B cell (primary cell): ENCODE measurements at regions not wholly inside any gene's neighbourhood (a gene's known extent, or its start where the extent isn't known, plus 50 kb on each side); places are given as distances from the start of the nearest gene placed in this dataset.

ENCODE experiments used
- ATAC-seq: fragments of 200-7000 bp; cut with Tn5 transposase; one replicate; pipeline ENCODE4 v1.10.0; 2021; ENCODE audit warnings: low read depth, mild to moderate bottlenecking, moderate number of reproducible peaks, moderate library complexity
- CTCF ChIA-PET: fragments of 350-600 bp; sonication (Branson Sonifier 250); formaldehyde crosslinking; loops from one replicate; lab custom pipeline; 2021; ENCODE audit warnings: antibody characterized with exemption, inconsistent platforms; lab: Charles Lee
- POLR2A ChIA-PET: fragments of 350-600 bp; sonication (Branson Sonifier 250); formaldehyde crosslinking; loops from one replicate; lab custom pipeline; 2021; ENCODE audit warnings: antibody characterized with exemption; lab: Charles Lee
- DNase-seq: peaks from one replicate; pipeline ENCODE4 v3.0.0; 2013
- H2AFZ ChIP-seq: 2 replicates; pipeline ENCODE4 v1.6.1; 2012; ENCODE audit warnings: mild to moderate bottlenecking, low read depth, low read length; ENCODE audit not compliant: insufficient read depth, poor library complexity, severe bottlenecking
- H3K27ac ChIP-seq, 2 donors: 1 replicate in 1 of 2; 2 replicates in 1 of 2; pipeline ENCODE4 v1.5.1; 2012 to 2013; ENCODE audit warnings: low read length in 2 of 2, mild to moderate bottlenecking in 2 of 2, moderate library complexity in 1 of 2
- H3K27me3 ChIP-seq, 4 experiments: fragments of 200-600 bp in 1 of 4; sonication (generic) in 1 of 4; replicated peaks in 1 of 4; 1 replicate in 2 of 4; 2 replicates in 2 of 4; pipeline versions ENCODE4 v1.6.1 to v1.7.0; 2013 to 2016; ENCODE audit warnings: low read length in 3 of 4, mild to moderate bottlenecking in 2 of 4, mixed read lengths in 1 of 4, moderate library complexity in 1 of 4; ENCODE audit not compliant: insufficient read depth in 4 of 4, control insufficient read depth in 3 of 4; ENCODE audit errors: control extremely low read depth in 1 of 4
- H3K36me3 ChIP-seq, 2 experiments: replicated peaks in 1 of 2; 1 replicate in 1 of 2; 2 replicates in 1 of 2; pipeline versions ENCODE4 v1.6.1 to v1.7.1; 2013; ENCODE audit warnings: low read length in 1 of 2; ENCODE audit not compliant: insufficient read depth in 2 of 2, control insufficient read depth in 1 of 2; ENCODE audit errors: control extremely low read depth in 1 of 2, extremely low read depth in 1 of 2
- H3K4me1 ChIP-seq, 2 donors: fragments of 200-600 bp in 1 of 2; sonication (generic) in 1 of 2; 1 replicate in 1 of 2; 2 replicates in 1 of 2; pipeline versions ENCODE4 v1.5.1 to v1.6.1; 2013 to 2017; ENCODE audit warnings: low read length in 2 of 2; ENCODE audit not compliant: control insufficient read depth in 2 of 2, insufficient read depth in 2 of 2
- H3K4me2 ChIP-seq: replicated peaks from 2 replicates; pipeline ENCODE3; 2012; ENCODE audit warnings: mild to moderate bottlenecking, low read depth, low read length; ENCODE audit not compliant: poor library complexity, severe bottlenecking
- H3K4me3 ChIP-seq, 5 experiments: fragments of 200-600 bp in 1 of 5; sonication (generic) in 1 of 5; 1 replicate in 3 of 5; 2 replicates in 2 of 5; pipeline versions ENCODE4 v1.5.1 to v1.7.0; 2011 to 2016; ENCODE audit warnings: low read length in 4 of 5, mild to moderate bottlenecking in 4 of 5, low read depth in 2 of 5, control low read depth in 1 of 5, moderate library complexity in 1 of 5; ENCODE audit not compliant: insufficient read depth in 1 of 5; ENCODE audit errors: control extremely low read depth in 1 of 5, extremely low read depth in 1 of 5
- H3K79me2 ChIP-seq: fragments of 200-600 bp; sonication (generic); one replicate; pipeline ENCODE4 v1.6.0; 2016; ENCODE audit warnings: low read length; ENCODE audit not compliant: control insufficient read depth, insufficient read depth
- H3K9ac ChIP-seq: fragments of 200-600 bp; sonication (generic); 2 replicates; pipeline ENCODE4 v1.6.1; 2017; ENCODE audit warnings: mild to moderate bottlenecking, low read length, moderate library complexity
- H3K9me3 ChIP-seq, 3 donors: one replicate each; pipeline versions ENCODE4 v1.6.1 to v1.7.1; 2013; ENCODE audit warnings: low read length in 2 of 3; ENCODE audit not compliant: control insufficient read depth in 2 of 3, insufficient read depth in 1 of 3; ENCODE audit errors: control extremely low read depth in 1 of 3
- H4K20me1 ChIP-seq: 2 replicates; pipeline ENCODE4 v1.6.0; 2012; ENCODE audit warnings: mild to moderate bottlenecking, low read length; ENCODE audit not compliant: insufficient read depth, control insufficient read depth, poor library complexity, severe bottlenecking
- H3K27ac Mint-ChIP-seq: one replicate; pipeline ENCODE4 v1.8.0; 2021; ENCODE audit warnings: mixed read lengths
- H3K27me3 Mint-ChIP-seq: one replicate; pipeline ENCODE4 v1.8.0; 2021; ENCODE audit warnings: mixed read lengths
- H3K4me1 Mint-ChIP-seq: one replicate; pipeline ENCODE4 v1.8.0; 2021; ENCODE audit warnings: mixed read lengths
- H3K4me3 Mint-ChIP-seq: one replicate; pipeline ENCODE4 v1.8.0; 2021; ENCODE audit warnings: mixed read lengths
- H3K9me3 Mint-ChIP-seq: one replicate; pipeline ENCODE4 v1.8.0; 2022; ENCODE audit warnings: mixed read lengths; ENCODE audit not compliant: insufficient read depth
- CTCF ChIP-seq: fragments of 200-600 bp; IDR thresholded peaks from one replicate; pipeline ENCODE4 v1.8.0; 2022; ENCODE audit warnings: antibody characterized with exemption, mild to moderate bottlenecking
- EZH2 ChIP-seq: IDR thresholded peaks from 2 replicates; pipeline ENCODE4 v1.6.1; 2012; ENCODE audit warnings: borderline replicate concordance, low read depth, mild to moderate bottlenecking, moderate library complexity, low read length; ENCODE audit not compliant: insufficient read depth, poor library complexity, severe bottlenecking
- WGBS: methylation state at CpG from one replicate; pipeline ENCODE4 v1.1.5; 2013; ENCODE audit warnings: missing lambda C conversion rate; ENCODE audit not compliant: insufficient coverage; 5-methylcytosine and 5-hydroxymethylcytosine counted together
- intact Hi-C: fragments of 100-400 bp; cut with micrococcal nuclease; formaldehyde crosslinking; loops from one replicate; pipeline ENCODE4 v1.10.0; 2022

DNA sequence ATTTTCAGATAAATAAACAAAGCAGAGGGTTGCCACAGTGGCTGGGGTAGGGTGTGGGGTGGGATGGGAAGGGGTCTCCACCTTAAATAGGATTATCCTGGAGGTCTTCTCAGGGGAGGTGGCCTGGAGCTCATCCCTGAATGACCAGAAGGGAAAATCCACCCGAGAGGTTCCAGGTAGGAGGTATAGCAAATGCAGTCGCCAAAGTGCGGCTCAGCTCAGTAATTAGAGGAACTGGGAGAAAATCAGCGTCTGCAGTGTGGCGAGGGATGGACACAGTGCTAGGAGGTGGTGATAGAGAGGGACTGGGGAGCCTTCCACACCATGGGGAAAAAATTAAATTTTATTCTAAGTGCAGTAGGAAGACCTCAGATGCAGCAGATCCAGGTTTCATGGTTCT lies 584.5 kb downstream of the MATN1 start:
- no peaks in the 10 kb centered on the region for H3K4me1 Mint-ChIP-seq
- ATAC-seq (no peak), DNase-seq (no peak)
- no peak overlapping the region for H3K9ac ChIP-seq
- CTCF ChIA-PET, result no interaction called here
- intact Hi-C loops, result no loop called here
- H3K27ac ChIP-seq, result no peak overlapping the region
- no peak overlapping the region for H3K4me3 ChIP-seq
- no peak overlapping the region for H2AFZ ChIP-seq
- H4K20me1 ChIP-seq, result no peaks in the 10 kb centered on the region
- no peak overlapping the region for H3K4me3 Mint-ChIP-seq
- TF ChIP-seq CTCF (no peak), EZH2 (no peak)
- H3K9me3 Mint-ChIP-seq, result no peaks in the 10 kb centered on the region
- H3K36me3 ChIP-seq, result no peaks in the 10 kb centered on the region
- POLR2A ChIA-PET, result no interaction called here
- H3K27ac Mint-ChIP-seq, result no peak overlapping the region
- 97% methylated on average over 5 of the region's 5 CpGs for WGBS
- H3K4me2 ChIP-seq, result no peak overlapping the region
- H3K27me3 ChIP-seq, result no peaks in the 10 kb centered on the region
- peaks cover 5% of the 10 kb centered on the region for H3K27me3 Mint-ChIP-seq
- H3K79me2 ChIP-seq, result no peaks in the 10 kb centered on the region
- peaks cover 0 to 6% (median 0%) of the 10 kb centered on the region in 3 donors for H3K9me3 ChIP-seq
- no peaks in the 10 kb centered on the region for H3K4me1 ChIP-seq

- H3K9ac ChIP-seq, result no peak overlapping the region
- H3K4me3 Mint-ChIP-seq, result no peak overlapping the region
- H3K4me2 ChIP-seq, result no peak overlapping the region
- DNase-seq, result no peak
- H3K36me3 ChIP-seq, result no peaks in the 10 kb centered on the region
- no peaks in the 10 kb centered on the region for H3K4me1 ChIP-seq
- ChIA-PET CTCF (no interaction called here), POLR2A (no interaction called here)
- no peaks in the 10 kb centered on the region for H3K9me3 Mint-ChIP-seq
- peaks cover 8% of the 10 kb centered on the region for H3K27me3 Mint-ChIP-seq
- H3K27ac Mint-ChIP-seq, result no peak overlapping the region
- 100% methylated on average over 2 of the region's 3 CpGs for WGBS
- H2AFZ ChIP-seq, result no peak overlapping the region
- H3K27ac ChIP-seq, result no peak overlapping the region
- intact Hi-C loops, result no loop called here
- no peaks in the 10 kb centered on the region for H3K79me2 ChIP-seq
- no peak for ATAC-seq
- no peaks in the 10 kb centered on the region for H3K9me3 ChIP-seq
- TF ChIP-seq CTCF (no peak), EZH2 (no peak)
- no peak overlapping the region for H3K4me3 ChIP-seq
- H3K27me3 ChIP-seq, result peaks cover 0 to under 1% (median 0%) of the 10 kb centered on the region in 4 experiments
- no peaks in the 10 kb centered on the region for H3K4me1 Mint-ChIP-seq
- H4K20me1 ChIP-seq, result no peaks in the 10 kb centered on the region
These were observed 586.4 kb downstream of the MATN1 start for GRCh38 chr1:30137001-30137400.
